ENCODE measurements at regions not wholly inside any gene's neighbourhood (a gene's known extent, or its start where the extent isn't known, plus 50 kb on each side); places are given as distances from the start of the nearest gene placed in this dataset.
"Not testable (repeated sequence)": the region's sequence is repeated elsewhere in the genome, so short reads cannot be mapped to it uniquely, and the experiment has no call there.

DNA sequence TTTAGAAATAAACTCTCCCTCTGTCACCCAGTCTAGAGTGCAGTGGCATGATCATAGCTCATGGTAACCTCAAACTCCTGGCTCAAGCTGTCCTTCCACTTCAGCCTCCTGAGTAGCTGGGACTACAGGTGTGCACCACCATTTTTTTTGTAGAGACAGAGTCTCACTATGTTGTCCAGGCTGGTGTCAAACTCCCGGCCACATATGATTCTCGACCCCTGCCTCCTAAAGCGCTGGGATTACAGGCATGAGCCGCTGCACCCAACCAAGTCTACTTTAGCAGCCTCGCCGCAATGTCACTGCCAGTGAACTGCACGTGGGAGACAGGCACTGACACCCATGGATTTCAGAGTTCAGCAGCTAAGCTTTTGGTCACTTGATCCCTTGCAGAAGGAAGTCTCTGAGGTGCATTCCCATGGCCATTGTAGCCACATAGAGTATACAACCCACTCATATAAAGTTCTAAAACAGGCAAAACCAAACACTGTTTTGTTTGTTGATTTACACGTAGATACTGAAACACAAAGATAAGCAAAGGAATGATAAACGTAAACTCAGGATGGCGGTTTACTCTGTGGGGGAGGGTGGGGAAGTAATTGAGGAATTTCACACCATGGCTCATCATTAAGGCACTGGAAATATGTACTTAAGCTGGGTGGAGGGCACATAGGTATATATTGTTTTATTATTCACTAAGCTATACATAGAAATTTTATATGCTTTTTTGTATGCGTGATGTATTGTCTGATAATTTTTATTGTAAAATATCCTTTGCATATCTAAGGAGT is 115.0 kb downstream of the MEX3B start:
- H3K4me2 ChIP-seq (ENCODE audit: low read length) = no peak overlapping the region
- no peaks in the 10 kb centered on the region for H3K36me3 ChIP-seq (ENCODE audit: insufficient read depth, low read length)
- H3K4me1 ChIP-seq (ENCODE audit: control insufficient read depth, insufficient read depth, low read length) = peaks cover 6% of the 10 kb centered on the region
- no peaks in the 10 kb centered on the region for H3K27me3 ChIP-seq (ENCODE audit: control insufficient read depth, insufficient read depth, low read length)
- no peak overlapping the region for H3K4me3 ChIP-seq (ENCODE audit: low read length)
- no peaks in the 10 kb centered on the region for H3K9me3 ChIP-seq (replicated peaks; ENCODE audit: low read length)
- H3K9ac ChIP-seq (ENCODE audit: low read depth, low read length) = no peak overlapping the region

DNA sequence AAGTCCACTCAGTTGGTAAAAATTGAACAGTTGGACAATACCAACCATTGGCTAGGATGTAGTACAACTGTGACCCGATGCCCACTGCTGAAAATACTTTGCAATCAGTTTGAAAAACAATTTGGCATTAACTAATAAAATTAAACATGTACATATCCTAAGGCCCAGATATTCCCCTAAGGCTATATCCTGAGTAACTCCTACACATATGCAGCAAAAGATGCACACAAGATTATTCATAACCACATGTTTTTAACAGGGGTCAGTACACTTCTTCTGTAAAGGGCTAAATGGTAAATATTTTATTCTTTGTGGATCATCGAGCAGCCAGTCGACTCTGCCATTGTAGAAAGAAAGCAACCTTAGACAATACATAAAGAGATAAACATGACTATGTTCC is 116.3 kb downstream of the MEX3B start:
- H3K9ac ChIP-seq (ENCODE audit: low read depth, low read length) = no peak overlapping the region
- H3K9me3 ChIP-seq (replicated peaks; ENCODE audit: low read length) = no peaks in the 10 kb centered on the region
- peaks cover 6% of the 10 kb centered on the region for H3K4me1 ChIP-seq (ENCODE audit: control insufficient read depth, insufficient read depth, low read length)
- no peaks in the 10 kb centered on the region for H3K36me3 ChIP-seq (ENCODE audit: insufficient read depth, low read length)
- H3K4me2 ChIP-seq (ENCODE audit: low read length) = no peak overlapping the region
- no peaks in the 10 kb centered on the region for H3K27me3 ChIP-seq (ENCODE audit: control insufficient read depth, insufficient read depth, low read length)
- H3K4me3 ChIP-seq (ENCODE audit: low read length) = no peak overlapping the region

DNA sequence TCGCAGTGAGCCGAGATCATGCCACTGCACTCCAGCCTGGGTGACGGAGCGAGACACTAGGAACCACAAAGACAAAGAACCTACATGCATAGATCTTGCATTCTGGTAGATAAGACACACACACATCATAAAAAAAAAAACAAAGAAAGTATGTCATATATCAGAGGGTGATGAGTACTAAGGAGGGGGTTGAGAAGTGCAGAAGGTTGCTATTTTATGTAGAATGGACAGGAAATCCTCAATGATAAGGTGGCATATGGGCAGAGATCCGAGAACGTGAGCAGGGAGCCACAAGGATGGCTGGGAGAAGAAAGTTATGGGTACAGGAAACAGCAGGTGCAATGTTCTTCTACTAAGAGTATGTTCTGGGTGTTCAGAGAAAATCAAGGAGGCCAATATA is 118.8 kb downstream of the MEX3B start:
- H3K36me3 ChIP-seq (ENCODE audit: insufficient read depth, low read length) = no peaks in the 10 kb centered on the region
- no peaks in the 10 kb centered on the region for H3K27me3 ChIP-seq (ENCODE audit: control insufficient read depth, insufficient read depth, low read length)
- H3K4me3 ChIP-seq (ENCODE audit: low read length) = no peak overlapping the region
- H3K4me2 ChIP-seq (ENCODE audit: low read length) = no peak overlapping the region
- peaks cover 6% of the 10 kb centered on the region for H3K4me1 ChIP-seq (ENCODE audit: control insufficient read depth, insufficient read depth, low read length)
- no peaks in the 10 kb centered on the region for H3K9me3 ChIP-seq (replicated peaks; ENCODE audit: low read length)
- no peak overlapping the region for H3K9ac ChIP-seq (ENCODE audit: low read depth, low read length)

DNA sequence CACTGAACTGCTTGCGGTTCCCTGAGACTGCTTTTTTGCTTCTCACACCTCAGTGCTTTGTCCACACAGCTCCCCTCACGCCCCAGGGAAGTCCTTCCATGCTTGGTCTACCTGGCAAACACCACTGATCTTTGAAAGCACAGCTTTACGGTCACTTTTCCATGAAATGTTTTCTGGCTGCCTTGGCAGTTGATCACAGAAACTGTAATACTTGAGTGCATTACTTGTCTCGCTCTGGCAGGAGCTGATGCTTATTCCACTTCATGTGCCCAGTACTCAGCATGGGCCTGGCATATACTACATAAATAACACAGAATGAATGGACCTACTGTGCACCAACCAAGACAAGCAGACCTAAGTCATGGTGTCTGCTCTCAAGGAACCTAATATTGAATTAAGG is 121.1 kb downstream of the MEX3B start:
- Histone ChIP-seq H3K4me3 (ENCODE audit: low read length) (no peak overlapping the region), H3K36me3 (ENCODE audit: insufficient read depth, low read length) (no peaks in the 10 kb centered on the region), H3K9ac (ENCODE audit: low read depth, low read length) (no peak overlapping the region), H3K9me3 (replicated peaks; ENCODE audit: low read length) (no peaks in the 10 kb centered on the region), H3K4me2 (ENCODE audit: low read length) (no peak overlapping the region), H3K4me1 (ENCODE audit: control insufficient read depth, insufficient read depth, low read length) (peaks cover 6% of the 10 kb centered on the region), H3K27me3 (ENCODE audit: control insufficient read depth, insufficient read depth, low read length) (no peaks in the 10 kb centered on the region)

DNA sequence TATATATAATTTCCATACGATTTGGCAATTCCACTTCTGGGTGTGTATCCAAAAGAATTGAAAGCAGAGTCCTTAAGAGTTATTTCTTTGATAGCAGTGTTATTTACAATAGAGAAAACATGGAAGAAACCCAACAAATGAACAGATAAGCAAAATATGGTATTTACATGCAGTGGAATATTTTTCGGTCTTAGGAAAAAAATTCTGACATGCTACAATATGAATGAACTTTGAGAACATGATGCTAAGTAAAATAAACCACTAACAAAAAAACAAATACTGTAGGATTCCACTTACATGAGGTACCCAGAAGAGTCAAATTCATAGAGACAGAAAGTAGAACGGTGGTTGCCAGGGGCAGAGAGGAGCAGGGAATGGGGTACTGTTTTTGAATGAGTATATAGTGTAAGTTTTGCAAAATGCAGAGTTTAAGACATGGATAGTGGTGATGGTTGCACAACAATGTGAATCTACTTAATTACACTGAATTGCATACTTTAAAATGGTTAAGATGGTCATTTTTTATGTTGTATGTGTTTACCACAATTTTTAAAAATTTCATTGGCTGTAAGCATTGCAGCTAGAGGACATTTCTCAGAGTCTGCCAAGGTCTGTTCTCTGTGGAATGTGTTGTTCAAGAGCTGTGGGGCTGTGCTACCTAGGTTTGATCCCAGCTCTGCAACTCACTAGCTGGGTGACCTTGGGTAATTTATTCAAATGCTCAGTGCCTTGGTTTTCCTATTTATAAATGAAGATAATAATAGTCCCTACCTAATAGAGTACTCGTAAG is 122.1 kb downstream of the MEX3B start:
- Histone ChIP-seq H3K4me1 (ENCODE audit: control insufficient read depth, insufficient read depth, low read length) (no peaks in the 10 kb centered on the region), H3K36me3 (ENCODE audit: insufficient read depth, low read length) (no peaks in the 10 kb centered on the region), H3K4me3 (ENCODE audit: low read length) (no peak overlapping the region)

DNA sequence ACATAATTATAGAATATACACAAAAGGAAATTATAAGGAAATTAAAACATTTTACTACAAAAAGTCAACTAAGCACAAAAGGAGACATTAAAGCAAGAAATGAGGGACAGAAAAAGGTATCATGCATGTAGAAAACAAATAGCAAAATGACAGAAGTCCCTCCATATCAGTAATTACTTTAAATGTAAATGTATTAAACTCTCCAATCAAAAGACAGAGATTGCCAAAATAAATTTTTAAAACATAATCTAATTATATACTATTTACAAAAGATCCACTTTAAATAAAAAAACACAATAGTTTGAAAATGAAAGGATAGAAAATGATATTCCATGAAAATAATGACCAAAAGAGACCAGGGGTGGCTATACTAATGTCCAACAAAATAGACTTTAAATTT is 123.7 kb downstream of the MEX3B start:
- H3K4me3 ChIP-seq (ENCODE audit: low read length) = no peak overlapping the region
- H3K27me3 ChIP-seq (ENCODE audit: control insufficient read depth, insufficient read depth, low read length) = no peaks in the 10 kb centered on the region
- no peaks in the 10 kb centered on the region for H3K4me1 ChIP-seq (ENCODE audit: control insufficient read depth, insufficient read depth, low read length)
- no peak overlapping the region for H3K4me2 ChIP-seq (ENCODE audit: low read length)
- H3K9ac ChIP-seq (ENCODE audit: low read depth, low read length) = no peak overlapping the region
- no peaks in the 10 kb centered on the region for H3K36me3 ChIP-seq (ENCODE audit: insufficient read depth, low read length)
- H3K9me3 ChIP-seq (replicated peaks; ENCODE audit: low read length) = no peaks in the 10 kb centered on the region

More for the DNA sequence above, 122.1 kb downstream of the MEX3B start:
- Histone ChIP-seq H3K9ac (ENCODE audit: low read depth, low read length) (no peak overlapping the region), H3K27me3 (ENCODE audit: control insufficient read depth, insufficient read depth, low read length) (no peaks in the 10 kb centered on the region), H3K4me2 (ENCODE audit: low read length) (no peak overlapping the region), H3K9me3 (replicated peaks; ENCODE audit: low read length) (no peaks in the 10 kb centered on the region)

DNA sequence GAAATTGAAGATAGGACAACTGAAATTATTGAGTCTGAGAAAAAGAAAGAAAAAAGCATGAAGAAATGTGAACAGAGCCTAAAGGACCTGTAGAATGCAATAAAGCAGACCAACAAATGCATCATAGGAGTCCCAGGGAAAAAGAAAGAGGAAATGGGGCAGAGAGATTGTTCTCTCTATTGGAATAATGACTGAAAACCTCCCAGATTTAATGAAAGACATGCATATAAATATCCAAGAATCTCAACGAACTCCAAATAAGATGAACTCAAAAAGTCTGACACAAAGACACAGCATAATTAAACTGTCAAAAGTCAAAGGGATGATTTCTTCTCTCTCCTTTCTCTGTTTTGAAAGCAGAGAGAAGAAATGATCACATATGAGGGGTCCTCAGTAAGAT is 124.7 kb downstream of the MEX3B start:
- H3K4me1 ChIP-seq (ENCODE audit: control insufficient read depth, insufficient read depth, low read length) = no peaks in the 10 kb centered on the region
- no peaks in the 10 kb centered on the region for H3K27me3 ChIP-seq (ENCODE audit: control insufficient read depth, insufficient read depth, low read length)
- H3K36me3 ChIP-seq (ENCODE audit: insufficient read depth, low read length) = no peaks in the 10 kb centered on the region
- no peak overlapping the region for H3K4me3 ChIP-seq (ENCODE audit: low read length)
- no peak overlapping the region for H3K4me2 ChIP-seq (ENCODE audit: low read length)
- H3K9me3 ChIP-seq (replicated peaks; ENCODE audit: low read length) = no peaks in the 10 kb centered on the region
- no peak overlapping the region for H3K9ac ChIP-seq (ENCODE audit: low read depth, low read length)

DNA sequence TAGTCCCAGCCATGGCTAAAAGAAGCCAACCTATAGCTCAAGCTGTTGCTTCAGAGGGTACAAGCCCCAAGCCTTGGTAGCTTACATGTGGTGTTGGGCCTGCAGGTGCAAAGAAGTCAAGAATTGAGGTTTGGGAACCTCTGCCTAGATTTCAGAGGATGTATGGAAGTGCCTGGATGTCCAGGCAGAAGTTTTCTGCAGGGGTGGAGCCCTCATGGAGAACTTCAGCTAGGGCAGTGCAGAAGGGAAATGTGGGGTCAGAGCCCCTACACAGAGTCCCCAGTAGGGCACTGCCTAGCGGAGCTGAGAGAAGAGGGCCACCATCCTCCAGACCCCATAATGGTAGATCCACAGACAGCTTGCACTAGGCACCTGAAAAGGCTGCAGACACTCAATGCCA is 127.1 kb downstream of the MEX3B start:
- H3K9me3 ChIP-seq (replicated peaks; ENCODE audit: low read length); H3K27me3 ChIP-seq (ENCODE audit: control insufficient read depth, insufficient read depth, low read length); H3K9ac ChIP-seq (ENCODE audit: low read depth, low read length); H3K36me3 ChIP-seq (ENCODE audit: insufficient read depth, low read length); H3K4me2 ChIP-seq (ENCODE audit: low read length); H3K4me3 ChIP-seq (ENCODE audit: low read length): not testable (repeated sequence)
- peaks cover 13% of the 10 kb centered on the region for H3K4me1 ChIP-seq (ENCODE audit: control insufficient read depth, insufficient read depth, low read length)

DNA sequence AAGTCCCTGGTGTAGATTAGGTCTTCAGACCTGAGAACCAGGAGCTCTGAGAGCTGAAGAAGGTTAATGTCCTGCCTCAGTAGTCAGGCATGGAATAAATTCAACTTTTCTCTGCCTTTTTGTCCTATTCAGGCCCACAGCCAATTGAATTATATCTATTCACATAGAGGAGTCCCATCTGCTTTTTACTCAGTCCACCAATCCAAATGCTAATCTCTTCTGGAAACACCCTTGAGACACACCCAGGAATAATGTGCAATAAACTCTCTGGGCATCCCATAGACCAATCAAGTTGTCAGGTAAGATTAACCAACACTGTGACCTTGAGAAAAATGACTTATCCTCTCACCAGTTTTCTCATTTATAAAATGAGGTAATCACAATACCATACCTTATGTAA is 129.4 kb downstream of the MEX3B start:
- no peak overlapping the region for H3K4me2 ChIP-seq (ENCODE audit: low read length)
- H3K9ac ChIP-seq (ENCODE audit: low read depth, low read length) = no peak overlapping the region
- H3K4me1 ChIP-seq (ENCODE audit: control insufficient read depth, insufficient read depth, low read length) = peaks cover 13% of the 10 kb centered on the region
- H3K36me3 ChIP-seq (ENCODE audit: insufficient read depth, low read length) = no peaks in the 10 kb centered on the region
- H3K4me3 ChIP-seq (ENCODE audit: low read length) = no peak overlapping the region
- no peaks in the 10 kb centered on the region for H3K27me3 ChIP-seq (ENCODE audit: control insufficient read depth, insufficient read depth, low read length)
- H3K9me3 ChIP-seq (replicated peaks; ENCODE audit: low read length) = no peaks in the 10 kb centered on the region

DNA sequence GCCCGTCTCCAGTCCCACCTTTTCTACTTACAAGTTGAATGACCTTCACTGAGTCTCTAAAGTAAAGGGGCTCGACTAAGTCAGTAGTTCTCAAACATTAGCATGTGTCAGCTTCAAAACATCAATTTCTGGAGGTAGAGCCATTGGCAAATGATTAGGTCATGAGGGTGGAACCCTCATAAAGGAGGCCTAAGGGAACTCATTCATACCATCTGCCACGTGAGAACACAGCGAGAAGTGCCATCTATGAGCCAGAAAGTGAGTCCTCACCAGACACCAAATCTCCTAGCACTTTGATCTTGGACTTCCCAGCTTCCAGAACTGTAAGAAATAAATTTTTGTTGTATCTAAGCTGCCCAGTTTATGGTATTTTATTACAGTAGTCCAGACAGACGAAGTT is 129.8 kb downstream of the MEX3B start:
- H3K4me3 ChIP-seq (ENCODE audit: low read length) = no peak overlapping the region
- H3K9me3 ChIP-seq (replicated peaks; ENCODE audit: low read length) = no peaks in the 10 kb centered on the region
- peaks cover 13% of the 10 kb centered on the region for H3K4me1 ChIP-seq (ENCODE audit: control insufficient read depth, insufficient read depth, low read length)
- no peaks in the 10 kb centered on the region for H3K36me3 ChIP-seq (ENCODE audit: insufficient read depth, low read length)
- no peak overlapping the region for H3K4me2 ChIP-seq (ENCODE audit: low read length)
- H3K9ac ChIP-seq (ENCODE audit: low read depth, low read length) = no peak overlapping the region
- no peaks in the 10 kb centered on the region for H3K27me3 ChIP-seq (ENCODE audit: control insufficient read depth, insufficient read depth, low read length)

DNA sequence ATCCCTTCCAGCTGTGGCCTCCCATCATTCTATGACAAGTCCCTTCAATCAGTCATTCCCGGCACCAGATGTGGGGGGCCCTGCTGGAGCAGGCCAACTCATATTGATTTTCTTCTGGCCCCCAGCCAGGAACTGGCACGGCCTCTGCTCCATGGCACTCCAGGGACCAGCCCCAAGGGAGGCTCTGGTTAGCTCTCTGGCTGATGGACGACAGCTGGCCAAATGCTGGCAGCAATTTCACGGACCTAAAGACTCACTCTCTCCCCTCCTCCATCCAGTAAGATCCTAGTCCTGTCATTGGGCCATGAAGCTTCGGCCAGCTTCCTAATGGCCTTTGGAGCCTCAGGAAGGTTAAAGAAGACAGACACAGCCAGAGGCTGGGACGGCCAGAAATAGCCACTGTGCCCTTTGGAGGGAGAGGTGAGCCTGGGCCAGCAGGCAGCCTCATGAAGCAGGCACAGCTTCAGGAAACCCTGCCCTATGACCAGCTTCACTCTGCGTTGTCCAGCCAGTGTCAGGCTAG is 131.0 kb downstream of the MEX3B start:
- Histone ChIP-seq H3K4me2 (ENCODE audit: low read length) (no peak overlapping the region), H3K36me3 (ENCODE audit: insufficient read depth, low read length) (no peaks in the 10 kb centered on the region), H3K9me3 (replicated peaks; ENCODE audit: low read length) (no peaks in the 10 kb centered on the region), H3K9ac (ENCODE audit: low read depth, low read length) (no peak overlapping the region), H3K4me3 (ENCODE audit: low read length) (no peak overlapping the region), H3K4me1 (ENCODE audit: control insufficient read depth, insufficient read depth, low read length) (peaks cover 13% of the 10 kb centered on the region), H3K27me3 (ENCODE audit: control insufficient read depth, insufficient read depth, low read length) (no peaks in the 10 kb centered on the region)

Measured in skeletal muscle satellite cell (primary cell).